Karpas-422 (cell line): ENCODE measurements at regions not wholly inside any gene's neighbourhood (a gene's known extent, or its start where the extent isn't known, plus 50 kb on each side); places are given as distances from the start of the nearest gene placed in this dataset.

Experiments used
- DNase-seq: peaks from one replicate; pipeline ENCODE4 v3.0.0-alpha.2; 2015
- H2AFZ ChIP-seq: fragments of 200-600 bp; sonication (generic); 2 replicates; pipeline ENCODE4 v1.6.1; 2014; ENCODE audit warnings: antibody characterized with exemption, low read length, mixed read lengths
- H3K27ac ChIP-seq: fragments of 200-600 bp; sonication (generic); 2 replicates; pipeline ENCODE4 v1.5.1; 2014; ENCODE audit warnings: mild to moderate bottlenecking, low read length, moderate library complexity
- H3K27me3 ChIP-seq: fragments of 200-600 bp; sonication (generic); 2 replicates; pipeline ENCODE4 v1.6.1; 2014; ENCODE audit warnings: low read length, mixed read lengths
- H3K36me3 ChIP-seq: fragments of 200-600 bp; sonication (generic); 2 replicates; pipeline ENCODE4 v1.6.1; 2014; ENCODE audit warnings: low read length, mixed read lengths; ENCODE audit not compliant: insufficient read depth
- H3K4me1 ChIP-seq: fragments of 200-600 bp; sonication (generic); 2 replicates; pipeline ENCODE4 v1.6.1; 2014; ENCODE audit warnings: mild to moderate bottlenecking, low read length, mixed read lengths
- H3K4me2 ChIP-seq: fragments of 200-600 bp; sonication (generic); 2 replicates; pipeline ENCODE4 v1.6.1; 2014; ENCODE audit warnings: low read length, low read depth, mild to moderate bottlenecking; ENCODE audit not compliant: poor library complexity, severe bottlenecking
- H3K4me3 ChIP-seq: fragments of 200-600 bp; sonication (generic); 2 replicates; pipeline ENCODE4 v1.5.1; 2014; ENCODE audit warnings: mild to moderate bottlenecking, antibody characterized with exemption, low read length, mixed read lengths
- H3K79me2 ChIP-seq: fragments of 200-600 bp; sonication (generic); 2 replicates; pipeline ENCODE4 v1.6.1; 2014; ENCODE audit warnings: mild to moderate bottlenecking, low read length, mixed read lengths
- H3K9ac ChIP-seq: fragments of 200-600 bp; sonication (generic); 2 replicates; pipeline ENCODE4 v1.6.0; 2014; ENCODE audit warnings: low read length
- H3K9me2 ChIP-seq: fragments of 200-600 bp; sonication (generic), shearing (Covaris generic); replicated peaks from 2 replicates; pipeline ENCODE4 v1.6.0; 2014; ENCODE audit warnings: mild to moderate bottlenecking, low read length, moderate library complexity; ENCODE audit not compliant: insufficient read depth
- H3K9me3 ChIP-seq: fragments of 300-700, 200-600 bp; sonication (generic); 2 replicates; pipeline ENCODE4 v1.6.1; 2014; ENCODE audit warnings: low read length, mixed read lengths
- H4K20me1 ChIP-seq: fragments of 200-600 bp; sonication (generic); 2 replicates; pipeline ENCODE4 v1.6.1; 2014; ENCODE audit warnings: mild to moderate bottlenecking, antibody characterized with exemption, low read length, low read depth; ENCODE audit not compliant: insufficient read depth

DNA sequence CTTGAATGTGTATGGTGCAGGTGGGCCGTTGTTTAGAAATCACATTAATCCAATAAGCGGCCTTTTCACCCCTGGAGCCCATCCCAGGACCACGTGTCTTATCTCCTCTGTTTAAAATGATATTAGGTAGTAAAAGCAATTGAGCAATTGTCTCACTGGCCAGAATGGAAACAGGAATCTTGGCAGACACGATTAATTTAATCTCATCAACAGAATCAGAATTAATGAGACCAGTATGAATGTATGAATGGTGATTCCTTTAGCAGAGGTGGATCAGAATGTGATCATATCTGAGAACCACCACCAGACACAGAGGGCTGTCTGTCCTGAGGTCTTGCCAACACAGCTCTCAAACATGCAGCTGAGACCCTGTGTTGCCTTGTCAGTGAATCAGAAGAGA, 1591.4 kb downstream of the REEP3 start:
- Histone ChIP-seq H3K27ac (no peak overlapping the region), H3K36me3 (no peaks in the 10 kb centered on the region), H3K9me3 (no peaks in the 10 kb centered on the region), H3K9ac (no peak overlapping the region), H3K79me2 (no peaks in the 10 kb centered on the region), H3K4me3 (no peak overlapping the region), H3K9me2 (no peaks in the 10 kb centered on the region), H3K27me3 (no peaks in the 10 kb centered on the region), H3K4me2 (no peak overlapping the region), H2AFZ (0 out of 2 replicates have a peak overlapping the region, but pooled peaks have one; percentile 32), H4K20me1 (no peaks in the 10 kb centered on the region), H3K4me1 (no peaks in the 10 kb centered on the region)
- no peak for DNase-seq

DNA sequence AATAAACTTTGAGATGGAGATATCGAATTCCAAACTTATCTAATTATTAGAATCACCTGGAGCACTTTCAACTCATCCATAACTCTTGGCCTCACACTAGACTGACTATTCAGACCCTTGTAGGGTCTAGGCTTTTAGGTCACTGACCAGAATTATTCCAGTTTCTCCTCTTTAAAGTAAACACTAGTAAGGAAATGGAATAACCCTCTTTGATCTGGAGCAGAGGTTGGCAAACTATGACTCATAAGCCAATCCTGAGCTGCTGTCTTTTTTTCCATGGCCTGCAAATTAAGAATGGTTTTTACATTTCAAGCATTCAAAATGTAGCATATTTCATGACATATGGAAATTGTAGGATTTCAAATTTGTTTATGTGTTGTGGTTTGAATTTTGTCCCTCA, 1601.9 kb downstream of the REEP3 start:
- H3K27ac ChIP-seq: no peak overlapping the region

GRCh38 chr10:65125212-65125611, 1604.0 kb downstream of the REEP3 start:
- no peaks in the 10 kb centered on the region for H3K9me3 ChIP-seq
- no peak overlapping the region for H3K4me3 ChIP-seq

More for the DNA sequence above, 1601.9 kb downstream of the REEP3 start:
- DNase-seq: no peak
- no peaks in the 10 kb centered on the region for H3K9me3 ChIP-seq
- no peak overlapping the region for H3K9ac ChIP-seq
- no peaks in the 10 kb centered on the region for H3K79me2 ChIP-seq
- H3K4me2 ChIP-seq: no peak overlapping the region
- H4K20me1 ChIP-seq: no peaks in the 10 kb centered on the region
- H2AFZ ChIP-seq: no peak overlapping the region
- no peaks in the 10 kb centered on the region for H3K4me1 ChIP-seq
- H3K9me2 ChIP-seq: no peaks in the 10 kb centered on the region
- H3K4me3 ChIP-seq: no peak overlapping the region
- no peaks in the 10 kb centered on the region for H3K27me3 ChIP-seq
- H3K36me3 ChIP-seq: no peaks in the 10 kb centered on the region

GRCh38 chr10:65126288-65126687, 1605.1 kb downstream of the REEP3 start:
- Histone ChIP-seq H3K4me1 (no peaks in the 10 kb centered on the region), H2AFZ (no peak overlapping the region), H3K79me2 (no peaks in the 10 kb centered on the region), H3K9me3 (no peaks in the 10 kb centered on the region), H3K27me3 (no peaks in the 10 kb centered on the region), H3K9me2 (no peaks in the 10 kb centered on the region), H3K4me2 (no peak overlapping the region), H3K36me3 (no peaks in the 10 kb centered on the region), H3K4me3 (no peak overlapping the region), H3K27ac (no peak overlapping the region), H4K20me1 (no peaks in the 10 kb centered on the region), H3K9ac (no peak overlapping the region)
- DNase-seq: no peak

More at GRCh38 chr10:65125212-65125611, 1604.0 kb downstream of the REEP3 start:
- Histone ChIP-seq H3K9ac (no peak overlapping the region), H3K4me2 (no peak overlapping the region), H3K9me2 (no peaks in the 10 kb centered on the region), H3K27me3 (no peaks in the 10 kb centered on the region), H4K20me1 (no peaks in the 10 kb centered on the region), H3K27ac (no peak overlapping the region), H2AFZ (peak overlapping the region; percentile 57; the same call in 1 of the 2 replicates), H3K4me1 (no peaks in the 10 kb centered on the region), H3K36me3 (no peaks in the 10 kb centered on the region), H3K79me2 (no peaks in the 10 kb centered on the region)
- no peak for DNase-seq

DNA sequence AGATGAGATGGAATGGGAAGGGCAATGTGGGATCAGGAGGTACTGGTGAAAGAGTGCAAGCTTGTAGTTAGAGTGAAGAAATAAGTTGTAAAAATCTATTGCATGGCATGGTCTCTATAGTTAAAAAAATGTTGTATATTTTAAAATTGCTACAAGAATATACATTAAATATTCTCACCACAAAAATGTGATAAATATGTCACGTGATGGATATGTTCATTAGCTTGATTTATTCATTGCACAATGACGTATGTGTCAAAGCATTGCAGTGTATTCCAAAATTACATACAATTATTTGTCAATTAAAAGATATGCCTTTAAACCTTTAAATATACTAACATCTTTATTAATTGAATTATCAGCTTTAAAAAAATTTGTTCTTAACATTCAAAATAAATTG, 1607.1 kb downstream of the REEP3 start:
- Histone ChIP-seq H3K27me3 (no peaks in the 10 kb centered on the region), H3K79me2 (no peaks in the 10 kb centered on the region), H3K4me1 (no peaks in the 10 kb centered on the region), H4K20me1 (no peaks in the 10 kb centered on the region), H2AFZ (no peak overlapping the region), H3K9me3 (no peaks in the 10 kb centered on the region), H3K4me3 (no peak overlapping the region), H3K9me2 (no peaks in the 10 kb centered on the region), H3K4me2 (no peak overlapping the region), H3K36me3 (no peaks in the 10 kb centered on the region), H3K9ac (no peak overlapping the region), H3K27ac (no peak overlapping the region)
- no peak for DNase-seq

DNA sequence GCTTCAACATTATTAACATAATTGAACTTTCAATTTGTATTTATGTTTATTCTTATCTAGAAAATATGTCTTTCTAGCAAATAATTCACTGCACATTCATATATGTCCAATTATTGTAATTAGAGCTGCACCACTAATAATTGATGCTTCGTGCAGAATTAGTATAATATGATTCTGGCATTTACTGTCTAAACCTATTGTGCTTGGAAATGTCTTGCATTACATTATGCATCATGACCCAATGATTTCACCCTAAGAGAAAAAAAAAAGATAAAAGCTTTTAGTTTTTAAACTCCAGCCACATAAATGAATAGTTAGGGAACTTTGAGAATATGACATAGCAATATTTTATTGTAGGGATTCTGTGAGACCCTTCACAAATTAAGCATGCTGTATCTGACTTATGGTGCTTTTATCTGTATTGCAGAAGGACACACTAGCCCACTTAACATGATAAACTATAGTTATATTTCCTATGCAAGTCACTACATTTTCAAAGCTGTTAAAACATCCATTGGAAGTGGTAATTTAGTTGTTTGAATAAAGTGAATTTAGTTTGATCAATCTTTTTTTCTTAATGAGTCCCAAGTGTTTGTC, 1609.1 kb downstream of the REEP3 start:
- Histone ChIP-seq H3K79me2 (no peaks in the 10 kb centered on the region), H3K9me2 (no peaks in the 10 kb centered on the region), H3K9me3 (no peaks in the 10 kb centered on the region), H3K36me3 (no peaks in the 10 kb centered on the region), H3K27ac (no peak overlapping the region), H3K4me3 (no peak overlapping the region), H2AFZ (no peak overlapping the region), H3K4me1 (no peaks in the 10 kb centered on the region), H3K9ac (no peak overlapping the region), H4K20me1 (no peaks in the 10 kb centered on the region), H3K27me3 (no peaks in the 10 kb centered on the region), H3K4me2 (no peak overlapping the region)
- no peak for DNase-seq

GRCh38 chr10:65133652-65134051, 1612.5 kb downstream of the REEP3 start:
- Histone ChIP-seq H2AFZ (no peak overlapping the region), H3K9ac (no peak overlapping the region)

DNA sequence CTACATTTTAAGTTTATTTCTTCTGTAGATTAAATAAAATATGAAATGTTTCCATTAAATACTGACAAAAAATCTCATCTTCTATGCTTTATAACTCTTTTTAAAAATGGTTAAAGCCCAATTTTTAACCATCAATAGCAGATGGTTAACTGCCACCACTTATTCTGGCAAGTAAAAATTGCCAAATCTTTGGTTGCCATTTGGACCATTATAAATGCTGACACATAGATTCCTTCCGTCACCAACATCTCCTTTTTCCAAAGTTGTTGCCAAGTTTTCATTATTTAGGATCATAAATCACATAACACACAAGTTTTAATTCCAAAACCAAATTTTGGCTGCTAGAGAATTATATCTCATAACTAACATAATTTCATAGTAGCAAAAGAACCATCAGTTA, 1614.3 kb downstream of the REEP3 start:
- Histone ChIP-seq H3K27me3 (no peaks in the 10 kb centered on the region), H3K4me2 (no peak overlapping the region), H3K79me2 (no peaks in the 10 kb centered on the region), H3K9me3 (no peaks in the 10 kb centered on the region), H3K9me2 (no peaks in the 10 kb centered on the region; the same call in 1 of the 2 replicates), H2AFZ (no peak overlapping the region), H3K27ac (no peak overlapping the region), H3K4me1 (peaks cover 8% of the 10 kb centered on the region; the same call in 1 of the 2 replicates), H3K36me3 (no peaks in the 10 kb centered on the region), H3K9ac (no peak overlapping the region), H3K4me3 (no peak overlapping the region), H4K20me1 (no peaks in the 10 kb centered on the region)
- DNase-seq: no peak

More at GRCh38 chr10:65133652-65134051, 1612.5 kb downstream of the REEP3 start:
- Histone ChIP-seq H3K4me3 (no peak overlapping the region), H3K9me3 (no peaks in the 10 kb centered on the region), H3K27ac (no peak overlapping the region), H3K79me2 (no peaks in the 10 kb centered on the region), H3K9me2 (no peaks in the 10 kb centered on the region; the same call in 1 of the 2 replicates), H3K36me3 (no peaks in the 10 kb centered on the region), H3K4me2 (no peak overlapping the region), H4K20me1 (no peaks in the 10 kb centered on the region), H3K4me1 (peaks cover 8% of the 10 kb centered on the region; the same call in 1 of the 2 replicates), H3K27me3 (no peaks in the 10 kb centered on the region)
- DNase-seq: no peak
